Neural progenitor cell (in vitro differentiated cells): ENCODE measurements at regions not wholly inside any gene's neighbourhood (a gene's known extent, or its start where the extent isn't known, plus 50 kb on each side); places are given as distances from the start of the nearest gene placed in this dataset.

Source experiments
- EZH2 ChIP-seq: fragments of 200-600 bp; sonication (generic); IDR thresholded peaks from 2 replicates; pipeline ENCODE4 v1.6.1; 2017; ENCODE audit warnings: antibody characterized with exemption, mild to moderate bottlenecking, moderate library complexity
- TF ChIP-seq, protein P1 (sequence below): fragments of 200-600 bp; sonication (generic); IDR thresholded peaks from 2 replicates; pipeline ENCODE4 v1.5.1; 2017; ENCODE audit warnings: antibody characterized with exemption, mild to moderate bottlenecking

DNA sequence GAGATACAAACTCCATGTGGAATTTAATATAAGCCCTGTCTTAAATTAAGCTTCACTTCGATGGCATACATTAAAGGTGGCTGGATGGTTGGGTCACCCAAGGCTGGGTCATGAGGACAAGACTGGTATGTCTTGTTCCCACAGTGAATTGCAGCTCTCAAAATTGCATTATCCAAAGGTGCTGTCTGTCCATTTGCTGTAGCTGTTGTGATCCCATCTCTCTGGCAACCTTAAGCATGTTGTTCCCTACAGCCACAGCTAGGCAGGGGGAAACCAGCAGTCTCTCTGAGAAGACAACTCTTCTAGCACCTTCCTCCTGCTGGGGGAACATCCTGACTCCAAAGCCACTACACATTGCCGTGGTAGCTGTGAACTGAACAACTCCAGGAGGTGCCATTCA lies 187.0 kb downstream of the NUAK1 start:
- no peak for TF ChIP-seq EZH2
- TF ChIP-seq, protein P1, sequence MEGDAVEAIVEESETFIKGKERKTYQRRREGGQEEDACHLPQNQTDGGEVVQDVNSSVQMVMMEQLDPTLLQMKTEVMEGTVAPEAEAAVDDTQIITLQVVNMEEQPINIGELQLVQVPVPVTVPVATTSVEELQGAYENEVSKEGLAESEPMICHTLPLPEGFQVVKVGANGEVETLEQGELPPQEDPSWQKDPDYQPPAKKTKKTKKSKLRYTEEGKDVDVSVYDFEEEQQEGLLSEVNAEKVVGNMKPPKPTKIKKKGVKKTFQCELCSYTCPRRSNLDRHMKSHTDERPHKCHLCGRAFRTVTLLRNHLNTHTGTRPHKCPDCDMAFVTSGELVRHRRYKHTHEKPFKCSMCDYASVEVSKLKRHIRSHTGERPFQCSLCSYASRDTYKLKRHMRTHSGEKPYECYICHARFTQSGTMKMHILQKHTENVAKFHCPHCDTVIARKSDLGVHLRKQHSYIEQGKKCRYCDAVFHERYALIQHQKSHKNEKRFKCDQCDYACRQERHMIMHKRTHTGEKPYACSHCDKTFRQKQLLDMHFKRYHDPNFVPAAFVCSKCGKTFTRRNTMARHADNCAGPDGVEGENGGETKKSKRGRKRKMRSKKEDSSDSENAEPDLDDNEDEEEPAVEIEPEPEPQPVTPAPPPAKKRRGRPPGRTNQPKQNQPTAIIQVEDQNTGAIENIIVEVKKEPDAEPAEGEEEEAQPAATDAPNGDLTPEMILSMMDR: no peak
